Activated CD4-positive, alpha-beta T cell treated with anti-CD3 and anti-CD28 coated beads, Interleukin-2, Interleukin-6, amounts not matched to agents 100 ng/mL and 50 ng/mL, durations not matched to agents 16 hours and 8 hours (primary cell): ENCODE measurements at regions not wholly inside any gene's neighbourhood (a gene's known extent, or its start where the extent isn't known, plus 50 kb on each side); places are given as distances from the start of the nearest gene placed in this dataset.
"Not testable (repeated sequence)": the region's sequence is repeated elsewhere in the genome, so short reads cannot be mapped to it uniquely, and the experiment has no call there.

Experiments used
- DNase-seq: peaks from one replicate; pipeline ENCODE4 v3.0.0-alpha.2; 2020

- no peak for DNase-seq
These were observed 89.1 kb upstream of the LIFR start for GRCh38 chr5:38645508-38645907.

GRCh38 chr5:38648703-38649291 is 92.4 kb upstream of the LIFR start:
- DNase-seq = no peak

DNA sequence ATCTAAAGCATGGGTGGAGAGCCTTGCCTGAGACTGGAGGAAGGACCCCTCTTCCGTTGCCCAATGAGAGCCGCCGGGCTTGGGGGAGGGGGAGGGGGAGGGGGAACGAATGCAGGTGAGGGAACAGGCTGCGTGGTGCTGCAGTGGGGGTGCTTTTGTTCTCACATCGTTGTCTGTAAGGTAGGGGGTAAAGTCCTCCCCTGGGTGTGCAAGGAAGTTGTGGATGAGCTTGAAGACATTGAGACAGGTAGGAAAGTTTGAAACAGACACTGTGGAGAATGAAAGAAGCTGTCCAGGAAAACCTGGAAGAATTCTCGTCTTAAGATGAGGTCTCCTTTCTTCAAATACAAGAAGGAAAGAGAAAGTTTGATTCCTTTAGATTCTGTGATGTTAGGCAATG is 94.1 kb upstream of the LIFR start:
- no peak for DNase-seq

DNA sequence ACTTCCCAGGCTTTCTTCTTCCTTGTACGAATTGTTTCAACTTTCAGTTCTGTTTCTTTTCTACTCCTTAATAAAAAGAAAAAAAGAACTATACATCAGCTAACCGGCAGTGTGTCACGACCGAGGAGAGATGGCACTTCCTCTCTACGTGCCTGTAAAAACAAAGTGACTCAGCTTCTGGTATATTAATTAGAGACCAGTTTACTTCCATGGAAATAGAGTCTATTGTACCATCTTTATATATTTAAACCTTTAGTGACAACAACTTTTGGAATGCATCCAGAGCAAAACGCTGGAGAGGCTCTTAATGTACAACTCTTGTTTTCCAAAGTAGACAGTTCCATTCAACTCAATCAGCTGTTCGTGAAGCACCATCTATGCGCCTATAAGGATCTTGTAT is 94.5 kb upstream of the LIFR start:
- DNase-seq = no peak

DNA sequence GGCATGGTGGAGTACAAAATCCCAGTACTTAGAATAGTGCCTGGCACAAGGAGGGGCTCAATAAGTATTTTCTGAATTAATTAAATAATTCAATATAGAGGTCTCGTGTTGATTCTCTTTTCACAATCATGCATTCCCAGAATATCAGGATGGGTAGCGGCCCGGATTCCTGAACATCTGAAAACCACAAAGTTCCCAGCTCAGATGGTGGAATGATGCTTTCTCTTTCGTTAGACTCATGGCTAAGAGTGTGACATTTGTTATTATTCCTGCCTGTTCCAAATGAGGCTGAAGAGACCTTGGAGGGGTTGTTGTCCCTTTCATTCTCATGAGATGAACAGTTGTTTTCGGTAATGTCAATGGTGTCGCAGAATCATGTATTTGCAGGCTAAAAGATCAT is 95.4 kb upstream of the LIFR start:
- DNase-seq = no peak

- DNase-seq = no peak
These were observed 96.9 kb upstream of the LIFR start for GRCh38 chr5:38653389-38653788.

GRCh38 chr5:38655691-38656090 is 99.2 kb upstream of the LIFR start:
- DNase-seq = no peak

GRCh38 chr5:38656568-38656967 is 100.1 kb upstream of the LIFR start:
- no peak for DNase-seq

DNA sequence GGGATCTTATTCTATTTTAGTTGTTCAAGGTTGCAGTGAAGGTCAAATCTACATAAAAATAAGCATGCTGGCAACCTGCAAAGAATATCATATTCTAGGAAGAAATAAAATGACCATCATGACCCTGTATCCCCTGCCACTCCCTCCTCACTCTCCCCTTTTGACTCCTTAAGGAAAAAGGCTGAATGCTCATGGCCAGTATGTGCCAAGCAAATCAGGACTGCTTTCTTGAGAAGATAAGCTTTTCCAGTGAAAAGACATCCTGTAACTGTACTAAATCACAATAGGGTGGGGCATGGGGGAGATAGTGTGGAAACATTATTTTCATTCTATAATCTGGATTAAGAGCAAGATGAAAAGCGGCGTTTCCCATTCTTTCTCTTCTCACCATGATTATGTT is 100.6 kb upstream of the LIFR start:
- no peak for DNase-seq

GRCh38 chr5:38660194-38660668 is 103.8 kb upstream of the LIFR start:
- no peak for DNase-seq

GRCh38 chr5:38662090-38662489 is 105.6 kb upstream of the LIFR start:
- no peak for DNase-seq

DNA sequence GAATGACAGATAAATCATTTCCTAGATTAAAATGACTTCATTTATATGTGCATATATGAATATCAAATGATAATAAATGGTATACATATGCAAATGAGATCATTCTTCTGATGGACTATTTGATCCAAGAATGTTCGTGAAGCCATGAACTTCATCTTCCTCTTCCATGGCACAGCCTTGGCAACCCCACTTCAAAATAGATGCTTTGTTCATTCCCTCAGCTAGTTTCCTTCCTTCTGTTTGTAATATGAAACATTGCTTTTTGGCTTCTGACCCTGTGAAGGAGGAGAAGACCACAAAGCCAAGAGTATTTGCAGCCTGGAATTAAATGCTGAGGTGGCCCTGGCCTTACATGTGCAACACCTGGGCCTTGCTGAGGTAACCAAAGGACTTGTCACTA is 106.8 kb upstream of the LIFR start:
- DNase-seq = no peak

DNA sequence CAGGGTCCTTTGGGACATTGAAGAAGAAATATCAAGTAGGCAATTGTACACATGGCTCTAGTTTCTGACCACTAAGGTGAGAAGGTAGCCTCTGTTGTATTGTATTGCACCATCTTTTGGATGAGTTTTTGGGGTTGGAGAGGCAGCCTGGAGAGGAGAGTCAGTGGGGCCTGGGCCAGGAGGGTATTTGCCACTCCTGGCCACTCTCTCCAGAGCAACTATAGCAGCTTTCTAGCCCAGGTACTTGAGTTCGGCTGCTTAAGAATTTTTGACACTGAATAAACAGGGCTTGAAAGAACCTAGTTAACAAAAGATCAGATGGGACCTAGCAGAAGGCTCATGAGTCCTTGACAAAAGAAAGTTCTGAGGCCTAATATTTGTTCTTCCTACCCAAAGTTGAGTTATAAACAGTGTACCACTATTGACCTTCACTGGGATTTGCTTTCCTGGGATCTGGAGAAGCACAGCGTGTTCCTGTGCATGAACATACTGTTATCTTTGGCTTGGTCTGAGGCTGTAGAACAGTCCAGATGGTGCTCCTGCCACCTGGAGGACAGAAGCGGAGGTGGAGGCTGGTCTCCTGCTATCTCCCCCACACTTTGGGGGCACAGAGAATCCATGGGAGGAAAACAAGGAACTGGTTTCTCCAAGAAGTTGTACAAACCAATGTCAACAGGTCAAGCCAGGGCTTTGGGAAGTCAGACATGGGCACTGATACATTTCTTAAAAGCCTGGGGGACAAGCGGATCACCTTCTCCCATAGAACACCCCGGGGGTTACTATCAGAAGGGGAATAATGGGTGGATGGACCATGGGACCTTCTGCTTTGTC is 110.4 kb upstream of the LIFR start:
- DNase-seq = peak; percentile 3

DNA sequence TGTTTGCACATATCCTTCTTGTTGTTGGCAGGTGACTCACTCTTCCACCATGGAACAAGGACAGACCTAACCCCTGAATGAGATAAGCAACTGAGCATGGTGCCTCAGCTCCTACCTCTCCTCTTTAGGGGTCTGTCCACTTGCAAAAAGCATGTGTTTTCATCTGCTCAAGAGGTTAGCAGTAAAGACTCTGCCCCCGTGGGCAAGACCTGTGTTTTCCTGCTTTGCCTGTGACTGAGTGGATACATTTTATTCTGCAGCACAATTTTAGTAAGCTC is 111.0 kb upstream of the LIFR start:
- no peak for DNase-seq

DNA sequence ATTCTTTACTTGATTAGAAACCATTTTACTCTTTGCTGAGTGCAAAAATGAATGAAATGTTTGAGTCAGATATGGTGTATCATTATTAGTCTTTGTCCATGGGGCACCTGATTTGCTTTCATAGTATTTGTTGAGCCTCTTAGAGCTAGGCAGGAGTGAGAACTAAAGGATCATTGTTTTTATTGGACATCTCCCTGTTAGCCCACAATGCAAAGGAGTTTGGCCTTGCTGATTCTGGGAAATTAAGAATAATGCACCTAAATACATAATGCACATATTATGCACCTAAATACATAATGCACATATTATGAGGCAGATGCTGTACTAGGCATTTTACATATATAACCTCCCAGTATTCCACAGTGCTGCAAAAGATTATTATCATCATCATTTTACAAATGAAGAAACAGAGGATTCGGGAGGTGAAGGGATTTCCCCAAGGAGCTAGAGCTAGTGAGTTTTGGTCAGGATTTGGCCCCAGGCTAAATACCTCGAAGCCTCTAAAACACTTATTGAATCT is 113.0 kb upstream of the LIFR start:
- no peak for DNase-seq

DNA sequence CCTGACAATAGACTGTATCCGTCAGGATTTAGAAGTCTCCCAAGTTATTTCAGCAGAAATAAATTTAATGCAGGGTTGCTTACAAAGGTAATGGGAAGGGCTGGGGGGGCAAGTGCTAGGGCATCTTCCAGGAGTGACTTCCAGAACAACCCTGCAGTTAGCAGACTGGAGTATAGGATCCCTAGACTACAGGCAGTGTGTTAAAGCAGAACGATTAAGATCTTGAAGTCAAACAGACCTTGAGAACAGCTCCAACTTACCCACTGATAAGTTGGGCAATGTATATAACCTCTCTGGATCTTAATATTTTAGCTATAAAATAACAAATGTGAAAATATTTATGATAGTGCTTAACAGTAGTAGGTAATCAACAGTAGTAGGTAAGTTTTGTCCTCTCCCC is 113.6 kb upstream of the LIFR start:
- DNase-seq = no peak

DNA sequence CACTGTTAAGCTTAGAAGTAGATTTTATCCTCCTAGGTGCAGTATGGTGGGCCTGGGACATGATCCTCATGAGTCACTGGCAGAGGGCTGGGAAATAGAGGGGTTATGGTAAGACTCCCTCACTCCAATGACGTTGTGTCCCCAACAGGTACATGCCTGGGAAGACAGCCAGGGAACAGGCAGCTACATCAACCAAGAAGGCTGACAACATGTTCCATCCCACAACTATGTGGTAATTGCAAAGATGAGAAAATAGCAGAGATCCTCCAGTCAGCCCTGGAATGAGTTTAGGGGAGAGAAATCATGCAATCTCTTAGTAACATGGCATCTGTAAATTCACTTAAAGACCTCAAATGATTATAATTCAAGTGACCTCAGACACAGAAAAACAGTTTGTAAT is 114.4 kb upstream of the LIFR start:
- DNase-seq = no peak

- DNase-seq = no peak
These were observed 115.8 kb upstream of the LIFR start for GRCh38 chr5:38672059-38672788.

DNA sequence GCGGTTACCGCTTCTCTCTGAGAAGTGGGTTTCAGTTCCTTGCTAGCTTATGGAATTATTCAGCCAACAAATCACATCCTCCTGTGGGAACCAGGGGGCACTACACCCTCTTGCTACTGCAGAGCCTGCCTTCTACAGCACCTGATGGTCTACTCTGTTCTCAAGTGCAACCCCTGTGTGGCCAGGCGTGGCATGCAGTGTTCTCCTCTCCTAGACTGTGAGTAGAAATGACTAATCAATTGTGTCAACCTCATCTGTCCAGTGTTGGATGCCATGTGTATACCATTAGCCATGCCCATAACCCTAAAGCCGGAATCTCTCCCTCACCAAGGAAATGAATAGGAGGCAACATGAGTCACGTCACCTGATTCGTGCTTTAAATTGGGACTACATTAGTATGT is 117.2 kb upstream of the LIFR start:
- no peak for DNase-seq

- no peak for DNase-seq
These were observed 119.0 kb upstream of the LIFR start for GRCh38 chr5:38675443-38675842.

DNA sequence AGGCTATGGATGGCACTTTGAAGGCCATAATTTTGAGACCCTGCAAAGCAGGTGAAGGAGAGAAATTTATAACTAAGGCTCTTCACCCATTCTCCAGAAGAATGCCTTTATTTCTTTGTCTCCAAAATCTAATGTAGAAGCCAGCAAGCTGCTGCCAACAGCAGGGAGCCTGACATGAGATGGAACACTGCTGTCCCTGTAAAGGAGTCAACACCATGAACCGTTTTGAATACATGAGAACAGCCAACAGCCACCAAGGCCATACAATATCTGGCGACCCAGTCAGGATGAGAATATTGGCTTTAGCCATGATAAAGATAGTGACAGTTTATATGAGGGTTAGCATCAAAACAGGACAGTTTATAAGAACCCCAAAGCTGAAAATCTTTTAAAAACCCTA is 121.2 kb upstream of the LIFR start:
- DNase-seq = no peak

GRCh38 chr5:38678076-38678475 is 121.6 kb upstream of the LIFR start:
- DNase-seq = no peak

GRCh38 chr5:38678697-38679096 is 122.3 kb upstream of the LIFR start:
- DNase-seq = not testable (repeated sequence)
